CD4-positive, CD25-positive, alpha-beta regulatory T cell (primary cell): ENCODE measurements at regions not wholly inside any gene's neighbourhood (a gene's known extent, or its start where the extent isn't known, plus 50 kb on each side); places are given as distances from the start of the nearest gene placed in this dataset.

Experiments
- ATAC-seq, 2 donors: fragments of 150-1000 bp; cut with Tn5 transposase; one replicate each; pipeline ENCODE4 v1.10.0; 2021; ENCODE audit warnings: low read depth in 2 of 2, moderate number of reproducible peaks in 2 of 2, moderate library complexity in 1 of 2
- DNase-seq, 3 donors: peaks; one replicate each; pipeline versions ENCODE4 v3.0.0 to v3.0.0-alpha.2; 2012 to 2022; ENCODE audit warnings: mixed read lengths in 1 of 3
- H3K27ac ChIP-seq: one replicate; pipeline ENCODE4 v1.7.0; 2013; ENCODE audit warnings: mild to moderate bottlenecking, low read length; ENCODE audit not compliant: insufficient read depth, poor library complexity, severe bottlenecking
- H3K27me3 ChIP-seq: one replicate; pipeline ENCODE4 v1.7.0; 2013; ENCODE audit warnings: low read length; ENCODE audit not compliant: control insufficient read depth, insufficient read depth
- H3K36me3 ChIP-seq: one replicate; pipeline ENCODE4 v1.7.0; 2013; ENCODE audit warnings: mild to moderate bottlenecking, low read length, moderate library complexity; ENCODE audit not compliant: control insufficient read depth, insufficient read depth
- H3K4me1 ChIP-seq: 2 replicates; pipeline ENCODE4 v1.7.0; 2013; ENCODE audit warnings: mild to moderate bottlenecking, low read length; ENCODE audit not compliant: insufficient read depth, control insufficient read depth, poor library complexity, severe bottlenecking
- H3K4me3 ChIP-seq: one replicate; pipeline ENCODE4 v1.7.0; 2013; ENCODE audit warnings: low read depth, mild to moderate bottlenecking, low read length, moderate library complexity
- H3K9me3 ChIP-seq, 2 experiments: 1 replicate in 1 of 2; 2 replicates in 1 of 2; pipeline ENCODE4 v1.7.0; 2013; ENCODE audit warnings: low read length in 2 of 2, mild to moderate bottlenecking in 1 of 2, moderate library complexity in 1 of 2; ENCODE audit not compliant: control insufficient read depth in 2 of 2
- H3K27ac Mint-ChIP-seq, 3 donors: one replicate each; pipeline ENCODE4 v1.8.0; 2020 to 2022; ENCODE audit warnings: mild to moderate bottlenecking in 3 of 3, mixed read lengths in 3 of 3, moderate library complexity in 2 of 3
- H3K27me3 Mint-ChIP-seq: one replicate; pipeline ENCODE4 v1.8.0; 2022; ENCODE audit warnings: mild to moderate bottlenecking, mixed read lengths
- H3K36me3 Mint-ChIP-seq: one replicate; pipeline ENCODE4 v1.8.0; 2020; ENCODE audit warnings: mixed read lengths
- H3K4me1 Mint-ChIP-seq, 4 donors: one replicate each; pipeline ENCODE4 v1.8.0; 2020 to 2022; ENCODE audit warnings: mixed read lengths in 4 of 4, mild to moderate bottlenecking in 1 of 4
- H3K4me3 Mint-ChIP-seq, 4 donors: one replicate each; pipeline ENCODE4 v1.8.0; 2020 to 2022; ENCODE audit warnings: mild to moderate bottlenecking in 4 of 4, mixed read lengths in 4 of 4, moderate library complexity in 3 of 4
- H3K9me3 Mint-ChIP-seq, 7 donors: one replicate each; pipeline ENCODE4 v1.8.0; 2020 to 2022; ENCODE audit warnings: mixed read lengths in 7 of 7, mild to moderate bottlenecking in 3 of 7, moderate library complexity in 2 of 7

GRCh38 chr18:37709740-37710139, 144.1 kb upstream of the CELF4 start:
- no peaks in the 10 kb centered on the region for H3K36me3 Mint-ChIP-seq
- Histone ChIP-seq H3K27ac (no peak overlapping the region), H3K36me3 (no peaks in the 10 kb centered on the region), H3K4me1 (no peaks in the 10 kb centered on the region), H3K4me3 (no peak overlapping the region), H3K27me3 (no peaks in the 10 kb centered on the region), H3K9me3 (no peaks in the 10 kb centered on the region)
- H3K27ac Mint-ChIP-seq: no peak overlapping the region
- no peaks in the 10 kb centered on the region for H3K4me1 Mint-ChIP-seq
- H3K27me3 Mint-ChIP-seq: no peaks in the 10 kb centered on the region
- ATAC-seq (no peak), DNase-seq (no peak)
- no peak overlapping the region for H3K4me3 Mint-ChIP-seq
- H3K9me3 Mint-ChIP-seq: peaks cover 0 to 5% (median 0%) of the 10 kb centered on the region in 7 donors

- Mint-ChIP-seq H3K36me3 (no peaks in the 10 kb centered on the region), H3K27ac (no peak overlapping the region), H3K4me1 (no peaks in the 10 kb centered on the region), H3K27me3 (no peaks in the 10 kb centered on the region), H3K4me3 (no peak overlapping the region), H3K9me3 (peaks cover 0 to 7% (median 0%) of the 10 kb centered on the region in 7 donors)
- DNase-seq: no peak
- ATAC-seq: no peak
- no peaks in the 10 kb centered on the region for H3K27me3 ChIP-seq
- no peaks in the 10 kb centered on the region for H3K36me3 ChIP-seq
- no peak overlapping the region for H3K27ac ChIP-seq
- no peaks in the 10 kb centered on the region for H3K9me3 ChIP-seq
- H3K4me1 ChIP-seq: no peaks in the 10 kb centered on the region
- H3K4me3 ChIP-seq: no peak overlapping the region
Measured at GRCh38 chr18:37705016-37705415, 139.4 kb upstream of the CELF4 start.

- Histone ChIP-seq H3K9me3 (no peaks in the 10 kb centered on the region), H3K4me1 (no peaks in the 10 kb centered on the region), H3K27ac (no peak overlapping the region), H3K36me3 (no peaks in the 10 kb centered on the region), H3K4me3 (no peak overlapping the region), H3K27me3 (no peaks in the 10 kb centered on the region)
- Mint-ChIP-seq H3K36me3 (no peaks in the 10 kb centered on the region), H3K27ac (no peak overlapping the region), H3K9me3 (peaks cover 0 to 10% (median 0%) of the 10 kb centered on the region in 7 donors), H3K4me3 (no peak overlapping the region), H3K4me1 (no peaks in the 10 kb centered on the region), H3K27me3 (no peaks in the 10 kb centered on the region)
- ATAC-seq (no peak), DNase-seq (no peak)
Measured at GRCh38 chr18:37702841-37703240, 137.2 kb upstream of the CELF4 start.

GRCh38 chr18:37701967-37702366, 136.4 kb upstream of the CELF4 start:
- Mint-ChIP-seq H3K9me3 (peaks cover 0 to 10% (median 0%) of the 10 kb centered on the region in 7 donors), H3K27ac (no peak overlapping the region), H3K27me3 (peaks cover under 1% of the 10 kb centered on the region)

GRCh38 chr18:37698508-37699040, 133.0 kb upstream of the CELF4 start:
- DNase-seq (no peak), ATAC-seq (no peak)
- Histone ChIP-seq H3K27ac (no peak overlapping the region), H3K27me3 (no peaks in the 10 kb centered on the region), H3K9me3 (no peaks in the 10 kb centered on the region), H3K4me3 (no peak overlapping the region), H3K4me1 (no peaks in the 10 kb centered on the region), H3K36me3 (no peaks in the 10 kb centered on the region)
- H3K27ac Mint-ChIP-seq: no peak overlapping the region
- no peaks in the 10 kb centered on the region for H3K4me1 Mint-ChIP-seq
- no peak overlapping the region for H3K4me3 Mint-ChIP-seq
- peaks cover 0 to 10% (median 3%) of the 10 kb centered on the region in 7 donors for H3K9me3 Mint-ChIP-seq
- H3K27me3 Mint-ChIP-seq: peaks cover 4% of the 10 kb centered on the region
- H3K36me3 Mint-ChIP-seq: no peaks in the 10 kb centered on the region

More at GRCh38 chr18:37701967-37702366, 136.4 kb upstream of the CELF4 start:
- Histone ChIP-seq H3K36me3 (no peaks in the 10 kb centered on the region), H3K4me1 (no peaks in the 10 kb centered on the region), H3K27ac (no peak overlapping the region), H3K9me3 (no peaks in the 10 kb centered on the region), H3K4me3 (no peak overlapping the region), H3K27me3 (no peaks in the 10 kb centered on the region)
- H3K36me3 Mint-ChIP-seq: no peaks in the 10 kb centered on the region
- H3K4me1 Mint-ChIP-seq: no peaks in the 10 kb centered on the region
- no peak for DNase-seq
- no peak for ATAC-seq
- no peak overlapping the region for H3K4me3 Mint-ChIP-seq

- Mint-ChIP-seq H3K4me3 (no peak overlapping the region), H3K27me3 (peaks cover 4% of the 10 kb centered on the region), H3K9me3 (peaks cover 0 to 6% (median 5%) of the 10 kb centered on the region in 7 donors), H3K27ac (no peak overlapping the region), H3K36me3 (no peaks in the 10 kb centered on the region), H3K4me1 (no peaks in the 10 kb centered on the region)
- H3K36me3 ChIP-seq: no peaks in the 10 kb centered on the region
- ATAC-seq (no peak), DNase-seq (no peak)
- no peak overlapping the region for H3K27ac ChIP-seq
- no peaks in the 10 kb centered on the region for H3K9me3 ChIP-seq
- no peaks in the 10 kb centered on the region for H3K27me3 ChIP-seq
- no peak overlapping the region for H3K4me3 ChIP-seq
- H3K4me1 ChIP-seq: no peaks in the 10 kb centered on the region
Measured at GRCh38 chr18:37694516-37694915, 128.9 kb upstream of the CELF4 start.

GRCh38 chr18:37691162-37691561, 125.6 kb upstream of the CELF4 start:
- ATAC-seq (no peak), DNase-seq (no peak)
- H3K36me3 Mint-ChIP-seq: no peaks in the 10 kb centered on the region
- H3K9me3 ChIP-seq: no peaks in the 10 kb centered on the region
- H3K27me3 ChIP-seq: no peaks in the 10 kb centered on the region
- no peaks in the 10 kb centered on the region for H3K4me1 Mint-ChIP-seq
- no peaks in the 10 kb centered on the region for H3K36me3 ChIP-seq
- no peaks in the 10 kb centered on the region for H3K4me1 ChIP-seq
- H3K27ac Mint-ChIP-seq: no peak overlapping the region
- H3K4me3 Mint-ChIP-seq: no peak overlapping the region
- no peak overlapping the region for H3K4me3 ChIP-seq
- no peaks in the 10 kb centered on the region for H3K27me3 Mint-ChIP-seq
- H3K9me3 Mint-ChIP-seq: peaks cover 4 to 9% (median 5%) of the 10 kb centered on the region in 7 donors
- H3K27ac ChIP-seq: no peak overlapping the region

- no peaks in the 10 kb centered on the region for H3K4me1 ChIP-seq
- DNase-seq: no peak
- H3K36me3 Mint-ChIP-seq: no peaks in the 10 kb centered on the region
- no peaks in the 10 kb centered on the region for H3K4me1 Mint-ChIP-seq
- H3K27ac Mint-ChIP-seq: no peak overlapping the region
- peaks cover 4 to 9% (median 5%) of the 10 kb centered on the region in 7 donors for H3K9me3 Mint-ChIP-seq
- H3K27me3 ChIP-seq: no peaks in the 10 kb centered on the region
- H3K4me3 Mint-ChIP-seq: no peak overlapping the region
- no peak overlapping the region for H3K27ac ChIP-seq
- no peak overlapping the region for H3K4me3 ChIP-seq
- no peaks in the 10 kb centered on the region for H3K9me3 ChIP-seq
- H3K36me3 ChIP-seq: no peaks in the 10 kb centered on the region
- H3K27me3 Mint-ChIP-seq: no peaks in the 10 kb centered on the region
- ATAC-seq: no peak
Measured at GRCh38 chr18:37689841-37690240, 124.2 kb upstream of the CELF4 start.
